ENCODE measurements at regions not wholly inside any gene's neighbourhood (a gene's known extent, or its start where the extent isn't known, plus 50 kb on each side); places are given as distances from the start of the nearest gene placed in this dataset.

- TF ChIP-seq REST (IDR thresholded peaks at IDR 0.05; ENCODE audit: insufficient read depth in 1 of 2, low read depth in 2 of 2, low read length in 2 of 2) = peak in 1 of 2 experiments; percentile 12; a peak in 1 of 4 replicates
- TF ChIP-seq TAF1 (IDR thresholded peaks at IDR 0.05; ENCODE audit: borderline replicate concordance, insufficient read depth, low read length) = no peak
Measured at GRCh38 chr5:159459951-159460538, 129.8 kb upstream of the IL12B start.

GRCh38 chr5:159463590-159464321 is 133.5 kb upstream of the IL12B start:
- peak; percentile 74 for TF ChIP-seq FOXP2 (optimal IDR thresholded peaks at IDR 0.05; ENCODE audit: borderline replicate concordance, extremely low read depth, extremely low read length, insufficient read depth)
- no peak for TF ChIP-seq SIN3A (IDR thresholded peaks at IDR 0.05; ENCODE audit: borderline replicate concordance, insufficient read depth, low read length)
- TF ChIP-seq POLR2AphosphoS5 (IDR thresholded peaks at IDR 0.05; ENCODE audit: low read depth, low read length) = no peak

- TF ChIP-seq POLR2AphosphoS5 (IDR thresholded peaks at IDR 0.05; ENCODE audit: low read depth, low read length) = no peak
- no peak for TF ChIP-seq SIN3A (IDR thresholded peaks at IDR 0.05; ENCODE audit: borderline replicate concordance, insufficient read depth, low read length)
- TF ChIP-seq TAF1 (IDR thresholded peaks at IDR 0.05; ENCODE audit: borderline replicate concordance, insufficient read depth, low read length) = no peak
- TF ChIP-seq REST (IDR thresholded peaks at IDR 0.05; ENCODE audit: insufficient read depth in 1 of 2, low read depth in 2 of 2, low read length in 2 of 2) = no peak
- no peak for TF ChIP-seq FOXP2 (optimal IDR thresholded peaks at IDR 0.05; ENCODE audit: borderline replicate concordance, extremely low read depth, extremely low read length, insufficient read depth)
Measured at GRCh38 chr5:159465604-159466003, 135.3 kb upstream of the IL12B start.

GRCh38 chr5:159467666-159468065 is 137.4 kb upstream of the IL12B start:
- no peak for TF ChIP-seq POLR2AphosphoS5 (IDR thresholded peaks at IDR 0.05; ENCODE audit: low read depth, low read length)
- no peak for TF ChIP-seq FOXP2 (optimal IDR thresholded peaks at IDR 0.05; ENCODE audit: borderline replicate concordance, extremely low read depth, extremely low read length, insufficient read depth)
- no peak for TF ChIP-seq TAF1 (IDR thresholded peaks at IDR 0.05; ENCODE audit: borderline replicate concordance, insufficient read depth, low read length)
- no peak for TF ChIP-seq SIN3A (IDR thresholded peaks at IDR 0.05; ENCODE audit: borderline replicate concordance, insufficient read depth, low read length)
- no peak for TF ChIP-seq REST (IDR thresholded peaks at IDR 0.05; ENCODE audit: insufficient read depth in 1 of 2, low read depth in 2 of 2, low read length in 2 of 2)

GRCh38 chr5:159469496-159470372 is 139.4 kb upstream of the IL12B start:
- TF ChIP-seq TAF1 (IDR thresholded peaks at IDR 0.05; ENCODE audit: borderline replicate concordance, insufficient read depth, low read length) (no peak), FOXP2 (optimal IDR thresholded peaks at IDR 0.05; ENCODE audit: borderline replicate concordance, extremely low read depth, extremely low read length, insufficient read depth) (no peak), REST (IDR thresholded peaks at IDR 0.05; ENCODE audit: insufficient read depth in 1 of 2, low read depth in 2 of 2, low read length in 2 of 2) (no peak), POLR2AphosphoS5 (IDR thresholded peaks at IDR 0.05; ENCODE audit: low read depth, low read length) (no peak), SIN3A (IDR thresholded peaks at IDR 0.05; ENCODE audit: borderline replicate concordance, insufficient read depth, low read length) (no peak)
